CD14-positive monocyte (primary cell): ENCODE measurements at regions not wholly inside any gene's neighbourhood (a gene's known extent, or its start where the extent isn't known, plus 50 kb on each side); places are given as distances from the start of the nearest gene placed in this dataset.

Experiments
- DNase-seq, 3 donors: peaks; one replicate each; pipeline ENCODE4 v3.0.0-alpha.2; 2011 to 2022
- H2AFZ ChIP-seq: 2 replicates; pipeline ENCODE4 v1.6.0; 2012; ENCODE audit warnings: mild to moderate bottlenecking, low read depth, low read length, inconsistent platforms; ENCODE audit not compliant: insufficient read depth, poor library complexity, severe bottlenecking
- H3K27ac ChIP-seq, 2 donors: 1 replicate in 1 of 2; 2 replicates in 1 of 2; pipeline ENCODE4 v1.5.1; 2012 to 2013; ENCODE audit warnings: low read length in 2 of 2, control low read depth in 1 of 2, inconsistent platforms in 1 of 2, low read depth in 1 of 2, mild to moderate bottlenecking in 1 of 2
- H3K27me3 ChIP-seq, 2 donors: one replicate each; pipeline versions ENCODE4 v1.6.0 to v1.6.1; 2011 to 2013; ENCODE audit warnings: low read length in 2 of 2; ENCODE audit not compliant: control insufficient read depth in 2 of 2, insufficient read depth in 2 of 2
- H3K36me3 ChIP-seq, 2 donors: replicated peaks in 1 of 2; 1 replicate in 1 of 2; 2 replicates in 1 of 2; pipeline versions ENCODE4 v1.5.1 to v1.6.1; 2012 to 2013; ENCODE audit warnings: low read length in 2 of 2, control low read depth in 1 of 2, inconsistent platforms in 1 of 2, mild to moderate bottlenecking in 1 of 2; ENCODE audit not compliant: insufficient read depth in 2 of 2, control insufficient read depth in 1 of 2
- H3K4me1 ChIP-seq, 2 donors: 1 replicate in 1 of 2; 2 replicates in 1 of 2; pipeline versions ENCODE4 v1.5.1 to v1.6.1; 2012 to 2013; ENCODE audit warnings: low read length in 2 of 2, control low read depth in 1 of 2, inconsistent platforms in 1 of 2, mild to moderate bottlenecking in 1 of 2, moderate library complexity in 1 of 2; ENCODE audit not compliant: insufficient read depth in 2 of 2, control insufficient read depth in 1 of 2
- H3K4me2 ChIP-seq: replicated peaks from 2 replicates; pipeline ENCODE3; 2012; ENCODE audit warnings: low read length, moderate library complexity, mild to moderate bottlenecking; ENCODE audit not compliant: poor library complexity, severe bottlenecking; ENCODE audit errors: extremely low read depth
- H3K4me3 ChIP-seq, 3 experiments: fragments of 200-600 bp in 1 of 3; sonication (generic) in 1 of 3; replicated peaks in 1 of 3; 1 replicate in 2 of 3; 2 replicates in 1 of 3; pipeline ENCODE4 v1.5.1; 2011 to 2013; ENCODE audit warnings: low read length in 3 of 3, mild to moderate bottlenecking in 3 of 3, control low read depth in 2 of 3, low read depth in 2 of 3, inconsistent platforms in 1 of 3, moderate library complexity in 1 of 3
- H3K79me2 ChIP-seq: 2 replicates; pipeline ENCODE4 v1.6.0; 2012; ENCODE audit warnings: mild to moderate bottlenecking, control low read depth, inconsistent platforms, low read length, moderate library complexity; ENCODE audit not compliant: insufficient read depth
- H3K9ac ChIP-seq: 2 replicates; pipeline ENCODE4 v1.6.0; 2017; ENCODE audit warnings: low read length, mild to moderate bottlenecking; ENCODE audit not compliant: insufficient read depth, poor library complexity, severe bottlenecking
- H3K9me3 ChIP-seq, 2 donors: replicated peaks in 1 of 2; 1 replicate in 1 of 2; 2 replicates in 1 of 2; pipeline versions ENCODE4 v1.5.1 to v1.6.1; 2012 to 2013; ENCODE audit warnings: low read length in 2 of 2, control low read depth in 1 of 2; ENCODE audit not compliant: control insufficient read depth in 1 of 2, insufficient read depth in 1 of 2
- H4K20me1 ChIP-seq: 2 replicates; pipeline ENCODE4 v1.6.0; 2012; ENCODE audit warnings: mild to moderate bottlenecking, low read length, control low read depth, moderate library complexity; ENCODE audit not compliant: insufficient read depth
- H3K27ac Mint-ChIP-seq, 7 donors: one replicate each; pipeline ENCODE4 v1.8.0; 2020; ENCODE audit warnings: mild to moderate bottlenecking in 7 of 7, mixed read lengths in 7 of 7, moderate library complexity in 6 of 7, inconsistent platforms in 2 of 7
- H3K27me3 Mint-ChIP-seq, 3 donors: one replicate each; pipeline ENCODE4 v1.8.0; 2021 to 2022; ENCODE audit warnings: low read depth in 3 of 3, mild to moderate bottlenecking in 3 of 3, mixed read lengths in 3 of 3, moderate library complexity in 3 of 3, inconsistent platforms in 1 of 3
- H3K36me3 Mint-ChIP-seq, 2 donors: one replicate each; pipeline ENCODE4 v1.8.0; 2020; ENCODE audit warnings: mixed read lengths in 2 of 2, inconsistent platforms in 1 of 2, mild to moderate bottlenecking in 1 of 2
- H3K4me1 Mint-ChIP-seq: one replicate; pipeline ENCODE4 v1.8.0; 2020; ENCODE audit warnings: mild to moderate bottlenecking, mixed read lengths
- H3K4me3 Mint-ChIP-seq, 2 donors: one replicate each; pipeline ENCODE4 v1.8.0; 2020; ENCODE audit warnings: mild to moderate bottlenecking in 2 of 2, mixed read lengths in 2 of 2, moderate library complexity in 1 of 2
- H3K9me3 Mint-ChIP-seq, 7 donors: one replicate each; pipeline ENCODE4 v1.8.0; 2020 to 2022; ENCODE audit warnings: mixed read lengths in 7 of 7, mild to moderate bottlenecking in 6 of 7, moderate library complexity in 6 of 7, inconsistent platforms in 2 of 7
- WGBS: methylation state at CpG from one replicate; pipeline ENCODE4 v1.1.5; 2013; ENCODE audit warnings: missing lambda C conversion rate; ENCODE audit not compliant: insufficient coverage; 5-methylcytosine and 5-hydroxymethylcytosine counted together
- intact Hi-C, 2 donors: fragments of 100-400 bp; cut with micrococcal nuclease; formaldehyde crosslinking; loops; one replicate each; pipeline versions ENCODE4 v1.15.0 to v1.15.1; 2023
- TF ChIP-seq, protein P1 (sequence below): fragments of 200-600 bp; IDR thresholded peaks from one replicate; pipeline ENCODE4 v1.8.0; 2022; ENCODE audit warnings: antibody characterized with exemption, mild to moderate bottlenecking

GRCh38 chr11:82009133-82009532 is 724.5 kb downstream of the FAM181B start:
- Mint-ChIP-seq H3K27me3 (no peaks in the 10 kb centered on the region), H3K27ac (no peak overlapping the region), H3K4me1 (no peaks in the 10 kb centered on the region), H3K36me3 (no peaks in the 10 kb centered on the region), H3K9me3 (peaks cover 0 to 2% (median 0%) of the 10 kb centered on the region in 7 donors), H3K4me3 (no peak overlapping the region)
- H2AFZ ChIP-seq = no peak overlapping the region
- no peaks in the 10 kb centered on the region for H3K4me1 ChIP-seq
- H3K27me3 ChIP-seq = no peaks in the 10 kb centered on the region
- no CpG with 5 or more reads among the region's 2 CpGs for WGBS
- no peak overlapping the region for H3K27ac ChIP-seq
- no peaks in the 10 kb centered on the region for H3K79me2 ChIP-seq
- no peak overlapping the region for H3K4me3 ChIP-seq
- no peak overlapping the region for H3K9ac ChIP-seq
- H3K36me3 ChIP-seq = no peaks in the 10 kb centered on the region
- H3K9me3 ChIP-seq = no peaks in the 10 kb centered on the region
- no peak for DNase-seq
- H4K20me1 ChIP-seq = no peaks in the 10 kb centered on the region
- intact Hi-C loops = no loop called here
- TF ChIP-seq, protein P1, sequence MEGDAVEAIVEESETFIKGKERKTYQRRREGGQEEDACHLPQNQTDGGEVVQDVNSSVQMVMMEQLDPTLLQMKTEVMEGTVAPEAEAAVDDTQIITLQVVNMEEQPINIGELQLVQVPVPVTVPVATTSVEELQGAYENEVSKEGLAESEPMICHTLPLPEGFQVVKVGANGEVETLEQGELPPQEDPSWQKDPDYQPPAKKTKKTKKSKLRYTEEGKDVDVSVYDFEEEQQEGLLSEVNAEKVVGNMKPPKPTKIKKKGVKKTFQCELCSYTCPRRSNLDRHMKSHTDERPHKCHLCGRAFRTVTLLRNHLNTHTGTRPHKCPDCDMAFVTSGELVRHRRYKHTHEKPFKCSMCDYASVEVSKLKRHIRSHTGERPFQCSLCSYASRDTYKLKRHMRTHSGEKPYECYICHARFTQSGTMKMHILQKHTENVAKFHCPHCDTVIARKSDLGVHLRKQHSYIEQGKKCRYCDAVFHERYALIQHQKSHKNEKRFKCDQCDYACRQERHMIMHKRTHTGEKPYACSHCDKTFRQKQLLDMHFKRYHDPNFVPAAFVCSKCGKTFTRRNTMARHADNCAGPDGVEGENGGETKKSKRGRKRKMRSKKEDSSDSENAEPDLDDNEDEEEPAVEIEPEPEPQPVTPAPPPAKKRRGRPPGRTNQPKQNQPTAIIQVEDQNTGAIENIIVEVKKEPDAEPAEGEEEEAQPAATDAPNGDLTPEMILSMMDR = no peak
- no peak overlapping the region for H3K4me2 ChIP-seq

DNA sequence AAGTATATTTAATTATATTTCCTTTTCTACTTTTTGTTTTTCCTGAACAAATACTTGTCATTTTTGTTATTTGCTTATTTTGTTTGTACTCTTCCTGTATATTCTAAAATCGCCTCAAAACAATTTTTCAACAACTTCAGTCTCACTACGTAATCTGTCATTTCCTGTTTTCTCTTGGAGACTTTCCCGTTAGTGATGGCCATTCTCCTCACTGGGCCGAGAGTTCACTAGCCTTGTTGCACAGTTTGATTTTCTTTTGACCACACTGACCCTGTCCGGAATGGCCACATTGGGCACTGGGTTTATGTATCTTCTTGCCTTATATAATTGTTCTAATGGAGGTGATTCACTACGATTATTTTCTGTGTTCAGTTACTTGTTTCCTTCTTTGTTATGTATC is 726.1 kb downstream of the FAM181B start:
- intact Hi-C loops = no loop called here
- TF ChIP-seq, protein P1 = no peak
- Mint-ChIP-seq H3K9me3 (peaks cover 0 to 6% (median 2%) of the 10 kb centered on the region in 7 donors), H3K27me3 (no peaks in the 10 kb centered on the region), H3K27ac (no peak overlapping the region), H3K36me3 (no peaks in the 10 kb centered on the region), H3K4me3 (no peak overlapping the region), H3K4me1 (no peaks in the 10 kb centered on the region)
- Histone ChIP-seq H4K20me1 (no peaks in the 10 kb centered on the region), H3K4me2 (no peak overlapping the region), H3K9me3 (peaks cover 0 to 7% of the 10 kb centered on the region in 2 donors), H3K4me3 (no peak overlapping the region), H3K27me3 (no peaks in the 10 kb centered on the region), H2AFZ (no peak overlapping the region), H3K27ac (no peak overlapping the region), H3K79me2 (no peaks in the 10 kb centered on the region), H3K9ac (no peak overlapping the region), H3K4me1 (no peaks in the 10 kb centered on the region), H3K36me3 (no peaks in the 10 kb centered on the region)
- 83% methylated on average over 3 of the region's 6 CpGs for WGBS
- no peak for DNase-seq
